GM21423 (cell line): ENCODE measurements at regions not wholly inside any gene's neighbourhood (a gene's known extent, or its start where the extent isn't known, plus 50 kb on each side); places are given as distances from the start of the nearest gene placed in this dataset.

Experiments
- ATAC-seq: cut with Tn5 transposase; IDR thresholded peaks from one replicate; pipeline ENCODE4 v1.9.1; 2021; ENCODE audit warnings: mild to moderate bottlenecking, moderate library complexity; ENCODE audit not compliant: unreplicated experiment

GRCh38 chr13:70424928-70425327, 316.7 kb upstream of the KLHL1 start:
- ATAC-seq = no peak

- no peak for ATAC-seq
Observed at GRCh38 chr13:70424428-70424827, 316.2 kb upstream of the KLHL1 start.

GRCh38 chr13:70415136-70415535, 306.9 kb upstream of the KLHL1 start:
- ATAC-seq = no peak

- ATAC-seq = no peak
Observed at GRCh38 chr13:70408865-70409264, 300.6 kb upstream of the KLHL1 start.

GRCh38 chr13:70407486-70407885, 299.2 kb upstream of the KLHL1 start:
- ATAC-seq = no peak

GRCh38 chr13:70405266-70405665, 297.0 kb upstream of the KLHL1 start:
- ATAC-seq = no peak

- no peak for ATAC-seq
Observed at GRCh38 chr13:70394031-70394548, 285.8 kb upstream of the KLHL1 start.

- ATAC-seq = no peak
Observed at GRCh38 chr13:70391678-70392077, 283.4 kb upstream of the KLHL1 start.

GRCh38 chr13:70390968-70391367, 282.7 kb upstream of the KLHL1 start:
- no peak for ATAC-seq

GRCh38 chr13:70390064-70390463, 281.8 kb upstream of the KLHL1 start:
- ATAC-seq = no peak

GRCh38 chr13:70388935-70389334, 280.7 kb upstream of the KLHL1 start:
- no peak for ATAC-seq

GRCh38 chr13:70386919-70387318, 278.7 kb upstream of the KLHL1 start:
- ATAC-seq = no peak

GRCh38 chr13:70385852-70386251, 277.6 kb upstream of the KLHL1 start:
- no peak for ATAC-seq

- no peak for ATAC-seq
Observed at GRCh38 chr13:70384156-70384555, 275.9 kb upstream of the KLHL1 start.

GRCh38 chr13:70380809-70381208, 272.6 kb upstream of the KLHL1 start:
- ATAC-seq = no peak

- no peak for ATAC-seq
Observed at GRCh38 chr13:70375718-70376117, 267.5 kb upstream of the KLHL1 start.

GRCh38 chr13:70370924-70371323, 262.7 kb upstream of the KLHL1 start:
- ATAC-seq = no peak

- no peak for ATAC-seq
Observed at GRCh38 chr13:70366720-70367119, 258.5 kb upstream of the KLHL1 start.

GRCh38 chr13:70363991-70364390, 255.7 kb upstream of the KLHL1 start:
- no peak for ATAC-seq

GRCh38 chr13:70362820-70363570, 254.7 kb upstream of the KLHL1 start:
- no peak for ATAC-seq

- ATAC-seq = no peak
Observed at GRCh38 chr13:70357031-70357430, 248.8 kb upstream of the KLHL1 start.

GRCh38 chr13:70353096-70353495, 244.8 kb upstream of the KLHL1 start:
- ATAC-seq = no peak
